ENCODE measurements at regions not wholly inside any gene's neighbourhood (a gene's known extent, or its start where the extent isn't known, plus 50 kb on each side); places are given as distances from the start of the nearest gene placed in this dataset.

DNA sequence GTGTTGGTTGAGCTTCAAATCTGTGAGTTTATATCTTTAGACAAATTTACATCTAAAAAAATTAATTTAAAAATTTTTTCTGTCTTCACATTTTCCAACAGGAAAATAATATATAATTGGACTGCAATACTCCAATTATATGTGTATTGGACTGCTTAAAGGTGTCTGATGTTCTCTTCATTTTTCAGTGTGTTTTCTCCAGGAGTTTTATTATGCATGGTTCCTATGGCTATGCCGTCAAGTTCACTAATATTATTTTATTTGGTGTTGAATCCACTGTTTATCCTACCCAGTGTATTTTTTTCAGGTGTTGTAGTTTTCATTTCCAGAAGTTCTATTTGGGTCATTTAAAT is 62.1 kb upstream of the CTLA4 start (continued):
- TF ChIP-seq, protein P1, sequence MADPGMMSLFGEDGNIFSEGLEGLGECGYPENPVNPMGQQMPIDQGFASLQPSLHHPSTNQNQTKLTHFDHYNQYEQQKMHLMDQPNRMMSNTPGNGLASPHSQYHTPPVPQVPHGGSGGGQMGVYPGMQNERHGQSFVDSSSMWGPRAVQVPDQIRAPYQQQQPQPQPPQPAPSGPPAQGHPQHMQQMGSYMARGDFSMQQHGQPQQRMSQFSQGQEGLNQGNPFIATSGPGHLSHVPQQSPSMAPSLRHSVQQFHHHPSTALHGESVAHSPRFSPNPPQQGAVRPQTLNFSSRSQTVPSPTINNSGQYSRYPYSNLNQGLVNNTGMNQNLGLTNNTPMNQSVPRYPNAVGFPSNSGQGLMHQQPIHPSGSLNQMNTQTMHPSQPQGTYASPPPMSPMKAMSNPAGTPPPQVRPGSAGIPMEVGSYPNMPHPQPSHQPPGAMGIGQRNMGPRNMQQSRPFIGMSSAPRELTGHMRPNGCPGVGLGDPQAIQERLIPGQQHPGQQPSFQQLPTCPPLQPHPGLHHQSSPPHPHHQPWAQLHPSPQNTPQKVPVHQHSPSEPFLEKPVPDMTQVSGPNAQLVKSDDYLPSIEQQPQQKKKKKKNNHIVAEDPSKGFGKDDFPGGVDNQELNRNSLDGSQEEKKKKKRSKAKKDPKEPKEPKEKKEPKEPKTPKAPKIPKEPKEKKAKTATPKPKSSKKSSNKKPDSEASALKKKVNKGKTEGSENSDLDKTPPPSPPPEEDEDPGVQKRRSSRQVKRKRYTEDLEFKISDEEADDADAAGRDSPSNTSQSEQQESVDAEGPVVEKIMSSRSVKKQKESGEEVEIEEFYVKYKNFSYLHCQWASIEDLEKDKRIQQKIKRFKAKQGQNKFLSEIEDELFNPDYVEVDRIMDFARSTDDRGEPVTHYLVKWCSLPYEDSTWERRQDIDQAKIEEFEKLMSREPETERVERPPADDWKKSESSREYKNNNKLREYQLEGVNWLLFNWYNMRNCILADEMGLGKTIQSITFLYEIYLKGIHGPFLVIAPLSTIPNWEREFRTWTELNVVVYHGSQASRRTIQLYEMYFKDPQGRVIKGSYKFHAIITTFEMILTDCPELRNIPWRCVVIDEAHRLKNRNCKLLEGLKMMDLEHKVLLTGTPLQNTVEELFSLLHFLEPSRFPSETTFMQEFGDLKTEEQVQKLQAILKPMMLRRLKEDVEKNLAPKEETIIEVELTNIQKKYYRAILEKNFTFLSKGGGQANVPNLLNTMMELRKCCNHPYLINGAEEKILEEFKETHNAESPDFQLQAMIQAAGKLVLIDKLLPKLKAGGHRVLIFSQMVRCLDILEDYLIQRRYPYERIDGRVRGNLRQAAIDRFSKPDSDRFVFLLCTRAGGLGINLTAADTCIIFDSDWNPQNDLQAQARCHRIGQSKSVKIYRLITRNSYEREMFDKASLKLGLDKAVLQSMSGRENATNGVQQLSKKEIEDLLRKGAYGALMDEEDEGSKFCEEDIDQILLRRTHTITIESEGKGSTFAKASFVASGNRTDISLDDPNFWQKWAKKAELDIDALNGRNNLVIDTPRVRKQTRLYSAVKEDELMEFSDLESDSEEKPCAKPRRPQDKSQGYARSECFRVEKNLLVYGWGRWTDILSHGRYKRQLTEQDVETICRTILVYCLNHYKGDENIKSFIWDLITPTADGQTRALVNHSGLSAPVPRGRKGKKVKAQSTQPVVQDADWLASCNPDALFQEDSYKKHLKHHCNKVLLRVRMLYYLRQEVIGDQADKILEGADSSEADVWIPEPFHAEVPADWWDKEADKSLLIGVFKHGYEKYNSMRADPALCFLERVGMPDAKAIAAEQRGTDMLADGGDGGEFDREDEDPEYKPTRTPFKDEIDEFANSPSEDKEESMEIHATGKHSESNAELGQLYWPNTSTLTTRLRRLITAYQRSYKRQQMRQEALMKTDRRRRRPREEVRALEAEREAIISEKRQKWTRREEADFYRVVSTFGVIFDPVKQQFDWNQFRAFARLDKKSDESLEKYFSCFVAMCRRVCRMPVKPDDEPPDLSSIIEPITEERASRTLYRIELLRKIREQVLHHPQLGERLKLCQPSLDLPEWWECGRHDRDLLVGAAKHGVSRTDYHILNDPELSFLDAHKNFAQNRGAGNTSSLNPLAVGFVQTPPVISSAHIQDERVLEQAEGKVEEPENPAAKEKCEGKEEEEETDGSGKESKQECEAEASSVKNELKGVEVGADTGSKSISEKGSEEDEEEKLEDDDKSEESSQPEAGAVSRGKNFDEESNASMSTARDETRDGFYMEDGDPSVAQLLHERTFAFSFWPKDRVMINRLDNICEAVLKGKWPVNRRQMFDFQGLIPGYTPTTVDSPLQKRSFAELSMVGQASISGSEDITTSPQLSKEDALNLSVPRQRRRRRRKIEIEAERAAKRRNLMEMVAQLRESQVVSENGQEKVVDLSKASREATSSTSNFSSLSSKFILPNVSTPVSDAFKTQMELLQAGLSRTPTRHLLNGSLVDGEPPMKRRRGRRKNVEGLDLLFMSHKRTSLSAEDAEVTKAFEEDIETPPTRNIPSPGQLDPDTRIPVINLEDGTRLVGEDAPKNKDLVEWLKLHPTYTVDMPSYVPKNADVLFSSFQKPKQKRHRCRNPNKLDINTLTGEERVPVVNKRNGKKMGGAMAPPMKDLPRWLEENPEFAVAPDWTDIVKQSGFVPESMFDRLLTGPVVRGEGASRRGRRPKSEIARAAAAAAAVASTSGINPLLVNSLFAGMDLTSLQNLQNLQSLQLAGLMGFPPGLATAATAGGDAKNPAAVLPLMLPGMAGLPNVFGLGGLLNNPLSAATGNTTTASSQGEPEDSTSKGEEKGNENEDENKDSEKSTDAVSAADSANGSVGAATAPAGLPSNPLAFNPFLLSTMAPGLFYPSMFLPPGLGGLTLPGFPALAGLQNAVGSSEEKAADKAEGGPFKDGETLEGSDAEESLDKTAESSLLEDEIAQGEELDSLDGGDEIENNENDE (IDR thresholded peaks at IDR 0.05; ENCODE audit: insufficient replicate concordance, low read length): no peak
- TF ChIP-seq POU5F1 (IDR thresholded peaks at IDR 0.05; ENCODE audit: low read depth, low read length) (no peak), KDM1A (IDR thresholded peaks at IDR 0.05; ENCODE audit: borderline replicate concordance, low read length) (no peak), TCF12 (IDR thresholded peaks at IDR 0.05; ENCODE audit: low read depth, low read length) (no peak), POLR2A (IDR thresholded peaks at IDR 0.05; ENCODE audit: control extremely low read depth in 1 of 2, low read depth in 2 of 2, low read length in 2 of 2) (no peak), NANOG (IDR thresholded peaks at IDR 0.05; ENCODE audit: insufficient read depth, low read depth, low read length, poor library complexity, severe bottlenecking) (no peak), PHF8 (conservative IDR thresholded peaks at IDR 0.05; ENCODE audit: low read depth, low read length) (no peak), ZNF274 (IDR thresholded peaks at IDR 0.05; ENCODE audit: borderline replicate concordance, extremely low read depth, low read length) (no peak), FOSL1 (IDR thresholded peaks at IDR 0.05; ENCODE audit: insufficient read depth, low read depth, low read length) (no peak), TBP (IDR thresholded peaks at IDR 0.05; ENCODE audit: low read depth, low read length) (no peak)

Measured in H1 (cell line).